Adrenal gland (tissue), 9 donors: ENCODE measurements at regions not wholly inside any gene's neighbourhood (a gene's known extent, or its start where the extent isn't known, plus 50 kb on each side); places are given as distances from the start of the nearest gene placed in this dataset.

Experiments
- DNase-seq, 7 donors: peaks; one replicate each; pipeline ENCODE4 v3.0.0-alpha.2; 2019 to 2020
- H3K27ac ChIP-seq, 5 donors: fragments of 200-600 bp; sonication (generic) in 4 of 5; 1 replicate in 3 of 5; 2 replicates in 2 of 5; pipeline versions ENCODE4 v1.5.1 to v1.8.0; 2016 to 2020; ENCODE audit warnings: mild to moderate bottlenecking in 1 of 5
- H3K27me3 ChIP-seq: fragments of 200-600 bp; 2 replicates; pipeline ENCODE4 v1.8.0; 2021
- H3K36me3 ChIP-seq, 2 donors: fragments of 200-600 bp; replicated peaks in 1 of 2; 1 replicate in 1 of 2; 2 replicates in 1 of 2; pipeline versions ENCODE4 v1.5.1 to v1.8.0; 2018 to 2022
- H3K4me1 ChIP-seq, 2 donors: fragments of 200-600 bp; replicated peaks in 1 of 2; 1 replicate in 1 of 2; 2 replicates in 1 of 2; pipeline versions ENCODE4 v1.5.1 to v1.8.0; 2018 to 2021
- H3K4me3 ChIP-seq, 4 donors: fragments of 200-600 bp; sonication (generic) in 3 of 4; one replicate each; pipeline ENCODE4 v1.5.1; 2016 to 2018
- H3K9me3 ChIP-seq, 3 donors: fragments of 200-600 bp; sonication (generic) in 1 of 3; replicated peaks in 1 of 3; 1 replicate in 2 of 3; 2 replicates in 1 of 3; pipeline versions ENCODE4 v1.5.1 to v1.8.0; 2016 to 2021
- POLR2A ChIP-seq, 2 donors: fragments of 450-650 bp; IDR thresholded peaks; one replicate each; pipeline ENCODE4 v1.6.1; 2017; ENCODE audit warnings: antibody characterized with exemption in 2 of 2, mild to moderate bottlenecking in 2 of 2, moderate library complexity in 1 of 2
- WGBS, 4 donors: extraction: QIAGEN DNeasy Blood & Tissue Kit in 2 of 4; methylation state at CpG; one replicate each; pipeline versions ENCODE4 v1.1.5 to v1.1.7; 2013 to 2017; 5-methylcytosine and 5-hydroxymethylcytosine counted together
- intact Hi-C, 2 donors: fragments of 100-400 bp; cut with DNase I; formaldehyde crosslinking; loops; one replicate each; pipeline versions ENCODE4 v1.14.1 to v1.15.0; 2022 to 2023
- TF ChIP-seq, protein P1 (sequence below), 6 experiments: fragments of 450-650 bp in 4 of 6; fragments of 200-600 bp in 2 of 6; sonication (generic) in 1 of 6; IDR thresholded peaks; 1 replicate in 5 of 6; 2 replicates in 1 of 6; pipeline versions ENCODE4 v1.5.1 to v1.8.0; 2016 to 2021; ENCODE audit warnings: antibody characterized with exemption in 6 of 6, mild to moderate bottlenecking in 2 of 6, moderate library complexity in 1 of 6
- donor health status: healthy with polysubstance abuse.
- donor health status: Bipolar disorder and iron deficiency.
- donor health status: DM: yes; HTN: yes; CAD: no.
- donor health status: DM: no; HTN: no; CAD: no.
- donor health status: DM: no; HTN: no; CAD: no.

DNA sequence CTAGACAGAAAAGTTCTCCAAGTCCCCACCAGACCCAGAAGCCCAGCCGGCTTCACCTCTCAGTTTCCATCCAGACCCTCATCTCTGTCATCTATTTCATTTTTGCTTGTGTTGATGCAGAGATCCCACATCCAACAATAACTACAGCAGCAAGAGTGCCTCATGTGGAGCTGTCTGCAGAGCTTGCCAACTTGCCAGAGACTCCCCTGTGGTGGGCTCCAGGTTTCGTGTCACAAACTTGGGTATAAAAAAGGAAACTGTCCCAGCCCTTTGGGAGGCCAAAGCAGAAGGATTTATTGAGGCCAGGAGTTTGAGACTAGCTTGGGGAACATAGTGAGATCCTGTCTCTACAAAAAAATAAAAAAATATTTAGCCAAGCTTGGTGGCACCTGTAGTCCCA, 182.4 kb upstream of the ATP10A start:
- Histone ChIP-seq H3K36me3 (no peaks in the 10 kb centered on the region), H3K4me1 (peaks cover 0 to 1% of the 10 kb centered on the region in 2 donors), H3K4me3 (no peak overlapping the region), H3K9me3 (no peaks in the 10 kb centered on the region), H3K27me3 (no peaks in the 10 kb centered on the region), H3K27ac (no peak overlapping the region)
- 81 to 91% (median 88%) methylated on average over 2 of the region's 2 CpGs for WGBS, 4 donors
- intact Hi-C loops: no loop called here
- no peak for DNase-seq
- TF ChIP-seq, protein P1, sequence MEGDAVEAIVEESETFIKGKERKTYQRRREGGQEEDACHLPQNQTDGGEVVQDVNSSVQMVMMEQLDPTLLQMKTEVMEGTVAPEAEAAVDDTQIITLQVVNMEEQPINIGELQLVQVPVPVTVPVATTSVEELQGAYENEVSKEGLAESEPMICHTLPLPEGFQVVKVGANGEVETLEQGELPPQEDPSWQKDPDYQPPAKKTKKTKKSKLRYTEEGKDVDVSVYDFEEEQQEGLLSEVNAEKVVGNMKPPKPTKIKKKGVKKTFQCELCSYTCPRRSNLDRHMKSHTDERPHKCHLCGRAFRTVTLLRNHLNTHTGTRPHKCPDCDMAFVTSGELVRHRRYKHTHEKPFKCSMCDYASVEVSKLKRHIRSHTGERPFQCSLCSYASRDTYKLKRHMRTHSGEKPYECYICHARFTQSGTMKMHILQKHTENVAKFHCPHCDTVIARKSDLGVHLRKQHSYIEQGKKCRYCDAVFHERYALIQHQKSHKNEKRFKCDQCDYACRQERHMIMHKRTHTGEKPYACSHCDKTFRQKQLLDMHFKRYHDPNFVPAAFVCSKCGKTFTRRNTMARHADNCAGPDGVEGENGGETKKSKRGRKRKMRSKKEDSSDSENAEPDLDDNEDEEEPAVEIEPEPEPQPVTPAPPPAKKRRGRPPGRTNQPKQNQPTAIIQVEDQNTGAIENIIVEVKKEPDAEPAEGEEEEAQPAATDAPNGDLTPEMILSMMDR (IDR thresholded peaks at IDR 0.05): no peak
- no peak for TF ChIP-seq POLR2A (IDR thresholded peaks at IDR 0.05)

DNA sequence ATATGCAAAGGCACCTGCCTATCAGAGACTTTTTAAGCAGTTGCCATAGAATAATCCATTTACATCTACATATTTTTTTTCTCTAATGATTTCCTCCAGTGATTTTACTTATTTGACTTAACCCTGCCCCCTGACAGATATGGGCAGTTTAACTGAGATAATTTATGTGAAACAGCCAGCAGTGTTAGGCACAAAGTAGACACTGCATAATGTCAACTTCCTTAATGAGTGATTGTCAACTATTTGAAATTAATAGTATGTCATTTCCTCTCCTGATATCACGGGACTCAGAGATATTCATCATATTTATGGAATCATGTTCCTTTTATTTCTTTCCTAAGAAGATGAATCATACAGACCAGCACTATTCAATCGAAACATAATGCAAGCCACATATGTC, 179.9 kb upstream of the ATP10A start:
- no peaks in the 10 kb centered on the region for H3K27me3 ChIP-seq
- DNase-seq: no peak
- no peak overlapping the region for H3K4me3 ChIP-seq
- intact Hi-C loops: no loop called here
- no peaks in the 10 kb centered on the region for H3K4me1 ChIP-seq
- no peak overlapping the region for H3K27ac ChIP-seq
- no peaks in the 10 kb centered on the region for H3K36me3 ChIP-seq
- no peaks in the 10 kb centered on the region for H3K9me3 ChIP-seq
- WGBS, 4 donors: 22 to 26% (median 24%) methylated on average over 2 of the region's 2 CpGs
- TF ChIP-seq, protein P1 (IDR thresholded peaks at IDR 0.05): no peak
- TF ChIP-seq POLR2A (IDR thresholded peaks at IDR 0.05): no peak

DNA sequence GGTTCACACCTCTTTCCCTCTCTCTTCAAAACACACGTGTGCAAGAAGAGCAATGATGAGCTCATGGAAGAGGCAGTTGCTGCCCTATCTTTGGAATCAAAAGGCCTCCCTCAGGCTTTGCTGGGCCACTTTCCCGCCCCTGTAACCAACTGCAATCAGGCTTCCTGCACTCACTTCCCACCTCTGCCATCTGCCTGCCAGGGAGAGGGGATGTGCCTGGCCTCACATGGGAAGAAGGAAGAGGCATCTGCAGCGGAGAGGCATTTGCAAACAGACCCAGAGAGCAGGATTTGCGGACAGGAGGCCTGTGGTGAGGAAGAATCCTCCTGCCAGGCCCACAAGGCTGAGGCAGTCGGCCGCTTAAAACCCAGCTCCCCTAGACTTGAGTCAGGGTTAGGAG, 175.6 kb upstream of the ATP10A start:
- 46 to 71% (median 61%) methylated on average over 2 to 6 of the region's 6 CpGs for WGBS, 4 donors
- H3K9me3 ChIP-seq: no peaks in the 10 kb centered on the region
- intact Hi-C loops: no loop called here

DNA sequence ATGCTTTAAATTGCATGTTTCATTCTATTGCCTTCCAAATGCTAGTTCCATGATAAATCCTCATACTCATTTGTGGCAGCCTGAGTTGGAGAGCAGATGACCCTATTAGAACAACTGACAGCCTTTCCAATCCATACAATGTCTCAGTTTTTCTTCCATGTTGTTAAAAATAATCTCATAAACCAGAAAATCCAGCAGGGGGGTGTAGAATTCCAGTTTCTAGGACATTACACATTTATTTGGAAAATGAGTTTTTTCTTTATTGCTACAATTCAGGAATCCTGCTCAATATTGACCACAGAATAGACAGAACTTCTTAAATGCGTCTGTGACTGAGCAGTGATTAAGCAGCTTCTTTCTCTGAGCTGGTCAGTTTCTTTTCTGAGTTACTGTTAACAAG, 174.2 kb upstream of the ATP10A start:
- intact Hi-C loops: no loop called here
- WGBS, 4 donors: 30 to 58% (median 47%) methylated on average over 1 of the region's 1 CpG
- H3K36me3 ChIP-seq: no peaks in the 10 kb centered on the region
- no peaks in the 10 kb centered on the region for H3K27me3 ChIP-seq
- H3K4me3 ChIP-seq: no peak overlapping the region
- H3K9me3 ChIP-seq: no peaks in the 10 kb centered on the region
- no peak for TF ChIP-seq POLR2A (IDR thresholded peaks at IDR 0.05)
- TF ChIP-seq, protein P1 (IDR thresholded peaks at IDR 0.05): peak in 3 of 6 experiments; percentile 23 to 32 (median 30)
- no peak for DNase-seq
- H3K27ac ChIP-seq: no peak overlapping the region
- H3K4me1 ChIP-seq: no peaks in the 10 kb centered on the region

More for the DNA sequence above, 175.6 kb upstream of the ATP10A start:
- DNase-seq: peak in 1 of 7 donors; percentile 23
- Histone ChIP-seq H3K36me3 (no peaks in the 10 kb centered on the region), H3K27ac (no peak overlapping the region), H3K4me1 (no peaks in the 10 kb centered on the region), H3K4me3 (no peak overlapping the region), H3K27me3 (no peaks in the 10 kb centered on the region)
- TF ChIP-seq, protein P1 (IDR thresholded peaks at IDR 0.05): no peak
- TF ChIP-seq POLR2A (IDR thresholded peaks at IDR 0.05): no peak
